HG03342 (cell line): ENCODE measurements at regions not wholly inside any gene's neighbourhood (a gene's known extent, or its start where the extent isn't known, plus 50 kb on each side); places are given as distances from the start of the nearest gene placed in this dataset.
"Not testable (repeated sequence)": the region's sequence is repeated elsewhere in the genome, so short reads cannot be mapped to it uniquely, and the experiment has no call there.

Experiments used
- ATAC-seq: cut with Tn5 transposase; IDR thresholded peaks from one replicate; pipeline ENCODE4 v1.9.1; 2021; ENCODE audit warnings: mild to moderate bottlenecking, moderate library complexity; ENCODE audit not compliant: unreplicated experiment

GRCh38 chr4:100042235-100042634 lies 92.2 kb upstream of the H2AZ1 start:
- no peak for ATAC-seq

GRCh38 chr4:100041646-100042045 lies 91.6 kb upstream of the H2AZ1 start:
- ATAC-seq: no peak

GRCh38 chr4:100034023-100034664 lies 84.1 kb upstream of the H2AZ1 start:
- ATAC-seq: no peak

- no peak for ATAC-seq
Observed at GRCh38 chr4:100026066-100026465, 76.0 kb upstream of the H2AZ1 start.

- no peak for ATAC-seq
Observed at GRCh38 chr4:100023800-100024199, 73.7 kb upstream of the H2AZ1 start.

- ATAC-seq: no peak
Observed at GRCh38 chr4:100022792-100023222, 72.7 kb upstream of the H2AZ1 start.

GRCh38 chr4:100019821-100020220 lies 69.7 kb upstream of the H2AZ1 start:
- ATAC-seq: no peak

- peak; percentile 83 for ATAC-seq
Observed at GRCh38 chr4:100017637-100018310, 67.7 kb upstream of the H2AZ1 start.

- no peak for ATAC-seq
Observed at GRCh38 chr4:100016191-100016590, 66.1 kb upstream of the H2AZ1 start.

GRCh38 chr4:100014616-100015015 lies 64.5 kb upstream of the H2AZ1 start:
- no peak for ATAC-seq

GRCh38 chr4:100009490-100009889 lies 59.4 kb upstream of the H2AZ1 start:
- ATAC-seq: no peak

- no peak for ATAC-seq
Observed at GRCh38 chr4:100008048-100008447, 58.0 kb upstream of the H2AZ1 start.

- not testable (repeated sequence) for ATAC-seq
Observed at GRCh38 chr4:100006161-100006560, 56.1 kb upstream of the H2AZ1 start.
